Trophoblast cell (in vitro differentiated cells and primary cell): ENCODE measurements at regions not wholly inside any gene's neighbourhood (a gene's known extent, or its start where the extent isn't known, plus 50 kb on each side); places are given as distances from the start of the nearest gene placed in this dataset.

Source experiments
- DNase-seq, 2 donors: peaks; one replicate each; pipeline ENCODE4 v3.0.0-alpha.2; 2016
- H2AFZ ChIP-seq: 2 replicates; pipeline ENCODE4 v1.6.1; 2013; ENCODE audit warnings: low read length, moderate library complexity, mild to moderate bottlenecking; ENCODE audit not compliant: insufficient read depth, poor library complexity
- H2AK5ac ChIP-seq: 2 replicates; pipeline ENCODE4 v1.6.1; 2013; ENCODE audit warnings: mild to moderate bottlenecking, low read length
- H2BK120ac ChIP-seq: 2 replicates; pipeline ENCODE4 v1.6.1; 2013; ENCODE audit warnings: low read length, mild to moderate bottlenecking, moderate library complexity; ENCODE audit not compliant: insufficient read depth, poor library complexity
- H2BK12ac ChIP-seq: 2 replicates; pipeline ENCODE4 v1.6.1; 2013; ENCODE audit warnings: mild to moderate bottlenecking, low read length, moderate library complexity
- H2BK5ac ChIP-seq: 2 replicates; pipeline ENCODE4 v1.6.1; 2013; ENCODE audit warnings: low read length, low read depth, moderate library complexity, mild to moderate bottlenecking; ENCODE audit not compliant: poor library complexity
- H3K14ac ChIP-seq: 2 replicates; pipeline ENCODE4 v1.6.1; 2013; ENCODE audit warnings: mild to moderate bottlenecking, low read length
- H3K18ac ChIP-seq: 2 replicates; pipeline ENCODE4 v1.6.1; 2013; ENCODE audit warnings: mild to moderate bottlenecking, low read length
- H3K23ac ChIP-seq: 2 replicates; pipeline ENCODE4 v1.6.1; 2013; ENCODE audit warnings: low read length
- H3K27ac ChIP-seq: 2 replicates; pipeline ENCODE4 v1.5.1; 2013; ENCODE audit warnings: low read depth, mild to moderate bottlenecking, inconsistent platforms, low read length, moderate library complexity
- H3K27me3 ChIP-seq: 2 replicates; pipeline ENCODE4 v1.6.1; 2013; ENCODE audit warnings: inconsistent platforms, mild to moderate bottlenecking, low read length, moderate library complexity; ENCODE audit not compliant: insufficient read depth
- H3K36me3 ChIP-seq, 2 experiments: 1 replicate in 1 of 2; 2 replicates in 1 of 2; pipeline ENCODE4 v1.6.1; 2013; ENCODE audit warnings: low read length in 2 of 2, mild to moderate bottlenecking in 2 of 2, moderate library complexity in 1 of 2; ENCODE audit not compliant: insufficient read depth in 2 of 2, control insufficient read depth in 1 of 2
- H3K4ac ChIP-seq: 2 replicates; pipeline ENCODE4 v1.6.1; 2013; ENCODE audit warnings: low read depth, mild to moderate bottlenecking, low read length, moderate library complexity
- H3K4me1 ChIP-seq, 2 experiments: 1 replicate in 1 of 2; 2 replicates in 1 of 2; pipeline ENCODE4 v1.6.1; 2013; ENCODE audit warnings: low read length in 2 of 2, mild to moderate bottlenecking in 2 of 2, moderate library complexity in 1 of 2; ENCODE audit not compliant: insufficient read depth in 2 of 2, control insufficient read depth in 1 of 2
- H3K4me2 ChIP-seq: 2 replicates; pipeline ENCODE4 v1.6.1; 2013; ENCODE audit warnings: inconsistent platforms, mild to moderate bottlenecking, low read length, moderate library complexity
- H3K4me3 ChIP-seq: 2 replicates; pipeline ENCODE4 v1.5.1; 2013; ENCODE audit warnings: mild to moderate bottlenecking, low read depth, low read length, inconsistent platforms
- H3K79me1 ChIP-seq: one replicate; pipeline ENCODE4 v1.6.1; 2013; ENCODE audit warnings: low read length
- H3K79me2 ChIP-seq: 2 replicates; pipeline ENCODE4 v1.6.1; 2013; ENCODE audit warnings: low read length, mild to moderate bottlenecking; ENCODE audit not compliant: control insufficient read depth, insufficient read depth, poor library complexity
- H3K9ac ChIP-seq: 2 replicates; pipeline ENCODE4 v1.6.1; 2013; ENCODE audit warnings: mild to moderate bottlenecking, low read length
- H3K9me3 ChIP-seq: 2 replicates; pipeline ENCODE4 v1.6.1; 2013; ENCODE audit warnings: low read depth, mild to moderate bottlenecking, control low read depth, inconsistent platforms, low read length; ENCODE audit not compliant: insufficient read depth
- H4K12ac ChIP-seq: 2 replicates; pipeline ENCODE4 v1.6.1; 2013; ENCODE audit warnings: low read depth, mild to moderate bottlenecking, low read length, moderate library complexity
- H4K8ac ChIP-seq: 2 replicates; pipeline ENCODE4 v1.6.1; 2013; ENCODE audit warnings: low read depth, mild to moderate bottlenecking, low read length, moderate library complexity
- H4K91ac ChIP-seq: one replicate; pipeline ENCODE4 v1.6.1; 2013; ENCODE audit warnings: low read depth, mild to moderate bottlenecking, low read length, moderate library complexity
- WGBS: extraction: QIAGEN DNeasy Blood & Tissue Kit; methylation state at CpG from one replicate; pipeline ENCODE4 v1.1.7; 2013; ENCODE audit warnings: missing lambda C conversion rate; ENCODE audit not compliant: insufficient read length, insufficient coverage; ENCODE audit errors: extremely low coverage; 5-methylcytosine and 5-hydroxymethylcytosine counted together

- Histone ChIP-seq H3K14ac (no peak overlapping the region), H2AFZ (no peak overlapping the region), H4K91ac (no peak overlapping the region), H3K4me3 (no peak overlapping the region), H3K18ac (no peak overlapping the region), H3K27ac (no peak overlapping the region), H4K12ac (no peak overlapping the region), H3K23ac (no peak overlapping the region), H3K4me1 (peaks cover 3% of the 10 kb centered on the region in 2 experiments), H3K4ac (no peak overlapping the region), H2BK120ac (no peak overlapping the region), H3K36me3 (no peaks in the 10 kb centered on the region), H3K27me3 (no peaks in the 10 kb centered on the region), H3K79me1 (no peaks in the 10 kb centered on the region), H3K9me3 (no peaks in the 10 kb centered on the region), H3K9ac (no peak overlapping the region), H4K8ac (no peak overlapping the region), H3K79me2 (no peaks in the 10 kb centered on the region), H2AK5ac (no peak overlapping the region), H3K4me2 (no peak overlapping the region), H2BK5ac (no peak overlapping the region), H2BK12ac (no peak overlapping the region)
- no CpG with 5 or more reads among the region's 1 CpG for WGBS
- DNase-seq, result no peak
Observed at GRCh38 chr3:94301366-94301765, 238.5 kb downstream of the NSUN3 start.

- H2BK12ac ChIP-seq, result no peak overlapping the region
- H4K91ac ChIP-seq, result no peak overlapping the region
- no CpG with 5 or more reads among the region's 4 CpGs for WGBS
Observed at GRCh38 chr3:94303266-94303665, 240.4 kb downstream of the NSUN3 start.

GRCh38 chr3:94303897-94304296, 241.0 kb downstream of the NSUN3 start:
- Histone ChIP-seq H3K9ac (no peak overlapping the region), H3K36me3 (no peaks in the 10 kb centered on the region), H2BK120ac (no peak overlapping the region), H3K18ac (no peak overlapping the region), H3K9me3 (no peaks in the 10 kb centered on the region), H2BK5ac (no peak overlapping the region), H4K8ac (no peak overlapping the region), H3K23ac (no peak overlapping the region), H4K12ac (no peak overlapping the region), H2AFZ (no peak overlapping the region), H3K79me2 (no peaks in the 10 kb centered on the region), H3K27me3 (no peaks in the 10 kb centered on the region), H2AK5ac (no peak overlapping the region), H3K4me2 (no peak overlapping the region), H4K91ac (no peak overlapping the region), H3K4me1 (peaks cover 4% of the 10 kb centered on the region in 2 experiments), H3K27ac (no peak overlapping the region), H2BK12ac (no peak overlapping the region), H3K4ac (no peak overlapping the region), H3K14ac (no peak overlapping the region), H3K79me1 (no peaks in the 10 kb centered on the region), H3K4me3 (no peak overlapping the region)
- no CpG with 5 or more reads among the region's 3 CpGs for WGBS
- DNase-seq, result no peak

More at GRCh38 chr3:94303266-94303665, 240.4 kb downstream of the NSUN3 start:
- Histone ChIP-seq H3K4me3 (no peak overlapping the region), H3K4me1 (peaks cover 4% of the 10 kb centered on the region in 2 experiments), H3K9ac (no peak overlapping the region), H3K27me3 (no peaks in the 10 kb centered on the region), H2AFZ (no peak overlapping the region), H3K4ac (no peak overlapping the region), H3K79me1 (no peaks in the 10 kb centered on the region), H3K23ac (no peak overlapping the region), H3K18ac (no peak overlapping the region), H4K12ac (no peak overlapping the region), H3K36me3 (no peaks in the 10 kb centered on the region), H3K79me2 (no peaks in the 10 kb centered on the region), H3K14ac (no peak overlapping the region), H2BK5ac (no peak overlapping the region), H4K8ac (no peak overlapping the region), H2AK5ac (no peak overlapping the region), H3K4me2 (no peak overlapping the region), H2BK120ac (no peak overlapping the region), H3K9me3 (no peaks in the 10 kb centered on the region), H3K27ac (no peak overlapping the region)
- DNase-seq, result no peak

- Histone ChIP-seq H2AFZ (no peak overlapping the region), H3K9ac (no peak overlapping the region), H3K18ac (no peak overlapping the region), H2BK120ac (no peak overlapping the region), H4K12ac (no peak overlapping the region), H2BK12ac (no peak overlapping the region), H3K4me1 (peaks cover 4% of the 10 kb centered on the region in 2 experiments), H3K4me2 (no peak overlapping the region), H4K91ac (no peak overlapping the region), H3K14ac (no peak overlapping the region), H3K27ac (no peak overlapping the region), H3K27me3 (no peaks in the 10 kb centered on the region), H3K36me3 (no peaks in the 10 kb centered on the region), H3K23ac (no peak overlapping the region), H4K8ac (no peak overlapping the region), H2BK5ac (no peak overlapping the region), H2AK5ac (no peak overlapping the region), H3K79me1 (no peaks in the 10 kb centered on the region), H3K4ac (no peak overlapping the region), H3K9me3 (no peaks in the 10 kb centered on the region), H3K4me3 (no peak overlapping the region), H3K79me2 (no peaks in the 10 kb centered on the region)
- WGBS, result no CpG with 5 or more reads among the region's 5 CpGs
- DNase-seq, result no peak
Observed at GRCh38 chr3:94304954-94305353, 242.1 kb downstream of the NSUN3 start.
